HFFc6 (cell line): ENCODE measurements at regions not wholly inside any gene's neighbourhood (a gene's known extent, or its start where the extent isn't known, plus 50 kb on each side); places are given as distances from the start of the nearest gene placed in this dataset.

Experiments used
- DNase-seq: peaks from one replicate; pipeline ENCODE4 v3.0.0-alpha.2; 2018
- H3K27ac Mint-ChIP-seq: 2 replicates; pipeline ENCODE4 v1.8.0; 2020; ENCODE audit warnings: mild to moderate bottlenecking, mixed read lengths
- H3K27me3 Mint-ChIP-seq: 2 replicates; pipeline ENCODE4 v1.8.0; 2021; ENCODE audit warnings: mild to moderate bottlenecking, moderate library complexity, mixed read lengths; ENCODE audit not compliant: insufficient read depth
- H3K36me3 Mint-ChIP-seq: 2 replicates; pipeline ENCODE4 v1.8.0; 2021; ENCODE audit warnings: low read depth, mixed read lengths
- H3K4me1 Mint-ChIP-seq: 2 replicates; pipeline ENCODE4 v1.8.0; 2020; ENCODE audit warnings: low read depth, mixed read lengths
- H3K4me3 Mint-ChIP-seq: 2 replicates; pipeline ENCODE4 v1.8.0; 2020; ENCODE audit warnings: mild to moderate bottlenecking, moderate library complexity, mixed read lengths
- H3K9me3 Mint-ChIP-seq: 2 replicates; pipeline ENCODE4 v1.8.0; 2020; ENCODE audit warnings: mild to moderate bottlenecking, mixed read lengths
- TF ChIP-seq, protein P1 (sequence below): fragments of 200-600 bp; sonication (generic); IDR thresholded peaks from 2 replicates; pipeline ENCODE4 v1.5.0; 2021; ENCODE audit warnings: antibody characterized with exemption, mild to moderate bottlenecking

DNA sequence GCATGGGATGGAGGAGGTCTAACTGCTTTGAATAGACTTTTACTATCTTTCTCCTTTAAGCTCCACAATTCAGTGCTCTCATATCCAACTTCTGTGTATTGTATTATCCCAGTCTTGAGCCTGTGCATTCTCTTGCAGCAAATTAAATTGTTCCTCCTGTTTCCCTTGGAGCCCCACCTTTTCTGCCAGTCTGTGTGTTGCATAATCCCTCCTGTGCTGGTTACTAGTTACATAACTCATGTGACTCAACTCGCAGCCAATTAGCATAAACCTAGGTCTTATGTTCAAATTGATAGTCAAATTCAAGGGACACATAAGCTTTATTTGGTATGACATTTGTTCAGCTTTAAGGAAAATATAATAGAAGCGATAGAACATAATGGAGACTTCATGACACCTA lies 1863.5 kb downstream of the MRPL39 start:
- Mint-ChIP-seq H3K4me1 (no peaks in the 10 kb centered on the region), H3K27ac (no peak overlapping the region), H3K4me3 (no peak overlapping the region), H3K9me3 (peaks cover 60% of the 10 kb centered on the region), H3K27me3 (no peaks in the 10 kb centered on the region), H3K36me3 (peaks cover 4% of the 10 kb centered on the region; the same call in 1 of the 2 replicates)
- no peak for DNase-seq
- TF ChIP-seq, protein P1, sequence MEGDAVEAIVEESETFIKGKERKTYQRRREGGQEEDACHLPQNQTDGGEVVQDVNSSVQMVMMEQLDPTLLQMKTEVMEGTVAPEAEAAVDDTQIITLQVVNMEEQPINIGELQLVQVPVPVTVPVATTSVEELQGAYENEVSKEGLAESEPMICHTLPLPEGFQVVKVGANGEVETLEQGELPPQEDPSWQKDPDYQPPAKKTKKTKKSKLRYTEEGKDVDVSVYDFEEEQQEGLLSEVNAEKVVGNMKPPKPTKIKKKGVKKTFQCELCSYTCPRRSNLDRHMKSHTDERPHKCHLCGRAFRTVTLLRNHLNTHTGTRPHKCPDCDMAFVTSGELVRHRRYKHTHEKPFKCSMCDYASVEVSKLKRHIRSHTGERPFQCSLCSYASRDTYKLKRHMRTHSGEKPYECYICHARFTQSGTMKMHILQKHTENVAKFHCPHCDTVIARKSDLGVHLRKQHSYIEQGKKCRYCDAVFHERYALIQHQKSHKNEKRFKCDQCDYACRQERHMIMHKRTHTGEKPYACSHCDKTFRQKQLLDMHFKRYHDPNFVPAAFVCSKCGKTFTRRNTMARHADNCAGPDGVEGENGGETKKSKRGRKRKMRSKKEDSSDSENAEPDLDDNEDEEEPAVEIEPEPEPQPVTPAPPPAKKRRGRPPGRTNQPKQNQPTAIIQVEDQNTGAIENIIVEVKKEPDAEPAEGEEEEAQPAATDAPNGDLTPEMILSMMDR, result no peak

DNA sequence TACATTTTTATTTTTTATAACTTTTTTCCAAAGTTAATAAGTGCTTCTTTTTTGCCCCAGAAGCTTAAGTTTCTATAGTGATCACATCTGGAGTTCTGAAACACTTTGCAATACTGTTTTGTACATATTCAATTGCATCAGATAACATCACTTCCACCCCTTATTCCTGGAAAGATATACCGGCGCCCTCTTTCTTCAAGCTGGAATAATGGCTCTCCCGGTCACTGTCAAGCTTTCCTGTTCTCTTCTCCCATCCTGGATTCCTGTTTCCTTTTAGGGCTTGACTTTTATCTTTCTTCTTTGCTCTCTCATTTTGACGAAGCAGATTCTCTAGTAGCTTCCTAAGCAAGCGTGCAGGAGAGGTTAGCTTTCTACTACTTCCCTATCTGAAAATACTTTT lies 1866.8 kb downstream of the MRPL39 start:
- TF ChIP-seq, protein P1, result no peak
- Mint-ChIP-seq H3K4me1 (no peaks in the 10 kb centered on the region), H3K4me3 (no peak overlapping the region), H3K27ac (no peak overlapping the region), H3K36me3 (0 out of 2 replicates have a peak, but pooled peaks cover under 1% of the 10 kb centered on the region), H3K9me3 (peaks cover 50% of the 10 kb centered on the region), H3K27me3 (no peaks in the 10 kb centered on the region)
- no peak for DNase-seq

DNA sequence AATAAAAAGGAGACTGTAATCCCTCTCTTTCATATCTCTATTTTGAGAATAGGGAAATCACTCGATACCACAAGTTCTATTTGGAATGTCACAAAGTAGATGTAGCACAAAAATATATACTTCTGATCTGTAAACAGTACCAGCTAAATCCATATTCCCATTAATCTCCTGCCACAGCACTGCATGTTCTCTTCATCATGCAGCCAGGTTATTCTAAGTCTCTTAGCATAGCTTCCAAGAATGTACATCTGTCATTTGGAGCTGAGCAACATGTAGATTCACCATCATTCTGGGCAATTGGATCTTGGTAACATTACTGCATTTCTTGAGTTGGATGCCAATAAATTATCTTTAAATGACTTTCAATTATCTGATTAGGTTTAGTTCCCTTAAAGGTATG lies 1874.5 kb downstream of the MRPL39 start:
- H3K9me3 Mint-ChIP-seq, result peaks cover 41% of the 10 kb centered on the region
- H3K27ac Mint-ChIP-seq, result no peak overlapping the region
- no peaks in the 10 kb centered on the region; the same call in 1 of the 2 replicates for H3K36me3 Mint-ChIP-seq
- H3K4me3 Mint-ChIP-seq, result no peak overlapping the region
- H3K4me1 Mint-ChIP-seq, result no peaks in the 10 kb centered on the region
- DNase-seq, result no peak
- H3K27me3 Mint-ChIP-seq, result no peaks in the 10 kb centered on the region
- TF ChIP-seq, protein P1, result no peak

DNA sequence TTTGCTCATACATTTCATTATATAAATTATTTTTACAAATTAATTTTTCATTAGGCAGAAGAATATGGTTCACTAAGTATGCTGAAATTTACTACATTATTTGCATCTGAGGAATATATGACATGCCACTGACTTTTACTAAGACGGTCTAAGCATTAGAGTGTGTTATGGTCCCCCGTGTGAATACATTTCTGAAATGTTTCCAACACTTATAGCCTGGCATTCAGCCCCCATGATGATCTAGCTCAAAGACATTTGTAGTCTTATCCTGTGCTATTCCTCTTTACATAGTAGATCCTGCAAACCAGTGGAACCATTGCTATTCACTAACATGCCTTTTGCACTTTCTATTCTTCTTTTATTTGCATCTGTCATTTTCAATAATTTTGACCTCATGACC lies 1878.0 kb downstream of the MRPL39 start:
- Mint-ChIP-seq H3K27ac (no peak overlapping the region), H3K4me3 (no peak overlapping the region), H3K9me3 (peaks cover 46% of the 10 kb centered on the region), H3K4me1 (no peaks in the 10 kb centered on the region), H3K36me3 (no peaks in the 10 kb centered on the region), H3K27me3 (no peaks in the 10 kb centered on the region)
- TF ChIP-seq, protein P1, result no peak
- DNase-seq, result no peak

DNA sequence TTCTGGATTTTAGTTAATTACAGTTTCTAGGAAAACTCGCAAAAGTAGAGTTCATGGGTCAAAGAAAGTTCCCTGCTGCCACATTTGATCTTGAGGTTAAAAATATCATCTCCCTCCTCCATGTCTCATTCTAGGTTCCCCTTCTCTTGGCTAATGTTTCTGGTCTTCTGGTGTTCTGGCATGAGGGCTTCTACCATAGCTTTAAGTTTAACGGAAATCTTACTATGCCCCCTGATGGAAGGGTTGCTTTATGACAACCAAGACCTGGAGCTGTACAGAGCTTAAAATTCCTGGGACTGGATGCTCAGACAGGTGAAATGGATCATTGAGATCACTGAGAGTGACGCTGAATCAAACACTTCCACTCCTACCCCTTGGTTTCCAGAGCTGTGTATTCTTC lies 1881.7 kb downstream of the MRPL39 start:
- H3K4me3 Mint-ChIP-seq, result no peak overlapping the region
- DNase-seq, result no peak
- H3K27ac Mint-ChIP-seq, result no peak overlapping the region
- H3K9me3 Mint-ChIP-seq, result peaks cover 45% of the 10 kb centered on the region
- H3K36me3 Mint-ChIP-seq, result peaks cover 6% of the 10 kb centered on the region; the same call in 1 of the 2 replicates
- no peaks in the 10 kb centered on the region for H3K27me3 Mint-ChIP-seq
- no peaks in the 10 kb centered on the region for H3K4me1 Mint-ChIP-seq
- TF ChIP-seq, protein P1, result no peak
